Sigmoid colon (tissue), 6 donors: ENCODE measurements at regions not wholly inside any gene's neighbourhood (a gene's known extent, or its start where the extent isn't known, plus 50 kb on each side); places are given as distances from the start of the nearest gene placed in this dataset.
"Not testable (repeated sequence)": the region's sequence is repeated elsewhere in the genome, so short reads cannot be mapped to it uniquely, and the experiment has no call there.

Source experiments
- DNase-seq: peaks from one replicate; pipeline ENCODE4 v3.0.0-alpha.2; 2019
- H3K27ac ChIP-seq, 4 donors: fragments of 200-600 bp; sonication (generic); one replicate each; pipeline ENCODE4 v1.5.1; 2016 to 2019; ENCODE audit warnings: mild to moderate bottlenecking in 1 of 4
- H3K27me3 ChIP-seq, 3 donors: fragments of 200-600 bp; sonication (generic); one replicate each; pipeline ENCODE4 v1.5.1; 2019; ENCODE audit warnings: mild to moderate bottlenecking in 1 of 3
- H3K36me3 ChIP-seq, 4 donors: fragments of 200-600 bp; sonication (generic); one replicate each; pipeline ENCODE4 v1.5.1; 2016 to 2019
- H3K4me1 ChIP-seq, 4 donors: fragments of 200-600 bp; sonication (generic); one replicate each; pipeline ENCODE4 v1.5.1; 2017 to 2019
- H3K4me3 ChIP-seq, 4 donors: fragments of 200-600 bp; sonication (generic); one replicate each; pipeline ENCODE4 v1.5.1; 2017 to 2019; ENCODE audit warnings: mild to moderate bottlenecking in 2 of 4, moderate library complexity in 1 of 4
- H3K9me3 ChIP-seq, 4 donors: fragments of 200-600 bp in 3 of 4; sonication (generic) in 3 of 4; one replicate each; pipeline versions ENCODE4 v1.5.1 to v1.6.1; 2013 to 2019
- CTCF ChIP-seq, 4 experiments: fragments of 450-650 bp in 3 of 4; fragments of 200-600 bp in 1 of 4; IDR thresholded peaks; one replicate each; pipeline ENCODE4 v1.5.1; 2016 to 2019; ENCODE audit warnings: antibody characterized with exemption in 4 of 4, mild to moderate bottlenecking in 3 of 4, moderate library complexity in 2 of 4
- EP300 ChIP-seq, 4 donors: sonication (generic); formaldehyde crosslinking; IDR thresholded peaks; one replicate each; pipeline ENCODE4 v1.6.1; 2017; ENCODE audit warnings: antibody characterized with exemption in 4 of 4
- POLR2A ChIP-seq, 2 donors: fragments of 450-650 bp; IDR thresholded peaks; one replicate each; pipeline ENCODE4 v1.6.1; 2016; ENCODE audit warnings: antibody characterized with exemption in 2 of 2, mild to moderate bottlenecking in 2 of 2, moderate library complexity in 2 of 2
- POLR2AphosphoS5 ChIP-seq, 4 donors: sonication (generic); formaldehyde crosslinking; IDR thresholded peaks; one replicate each; pipeline ENCODE4 v1.6.1; 2017; ENCODE audit warnings: antibody characterized with exemption in 4 of 4
- WGBS, 2 donors: extraction: QIAGEN DNeasy Blood & Tissue Kit; methylation state at CpG; one replicate each; pipeline ENCODE4 v1.1.7; 2013; 5-methylcytosine and 5-hydroxymethylcytosine counted together
- intact Hi-C: fragments of 100-400 bp; cut with DNase I; formaldehyde crosslinking; loops from one replicate; pipeline ENCODE4 v1.15.1; 2023
- donor health status: healthy with polysubstance abuse.
- donor health status: healthy.

GRCh38 chr10:15426558-15426957 is 55.5 kb upstream of the FAM171A1 start:
- H3K9me3 ChIP-seq, result no peaks in the 10 kb centered on the region
- H3K36me3 ChIP-seq, result no peaks in the 10 kb centered on the region
- no peaks in the 10 kb centered on the region for H3K27me3 ChIP-seq
- intact Hi-C loops, result no loop called here
- TF ChIP-seq POLR2A (IDR thresholded peaks at IDR 0.05) (no peak), CTCF (IDR thresholded peaks at IDR 0.05) (no peak), POLR2AphosphoS5 (IDR thresholded peaks at IDR 0.05) (no peak), EP300 (IDR thresholded peaks at IDR 0.05) (no peak)
- H3K27ac ChIP-seq, result no peak overlapping the region
- no peaks in the 10 kb centered on the region for H3K4me1 ChIP-seq
- DNase-seq, result no peak
- 81 to 90% methylated on average over 15 of the region's 15 CpGs for WGBS, 2 donors
- H3K4me3 ChIP-seq, result no peak overlapping the region

GRCh38 chr10:15426115-15426514 is 55.0 kb upstream of the FAM171A1 start:
- H3K27me3 ChIP-seq, result no peaks in the 10 kb centered on the region
- H3K4me1 ChIP-seq, result no peaks in the 10 kb centered on the region
- H3K36me3 ChIP-seq, result no peaks in the 10 kb centered on the region
- intact Hi-C loops, result no loop called here
- no peak overlapping the region for H3K4me3 ChIP-seq
- H3K9me3 ChIP-seq, result no peaks in the 10 kb centered on the region
- TF ChIP-seq POLR2AphosphoS5 (IDR thresholded peaks at IDR 0.05) (no peak), CTCF (IDR thresholded peaks at IDR 0.05) (no peak), EP300 (IDR thresholded peaks at IDR 0.05) (no peak), POLR2A (IDR thresholded peaks at IDR 0.05) (no peak)
- no peak for DNase-seq
- no peak overlapping the region for H3K27ac ChIP-seq
- WGBS, 2 donors, result 93 to 94% methylated on average over 29 of the region's 29 CpGs

GRCh38 chr10:15421875-15422274 is 50.8 kb upstream of the FAM171A1 start:
- 94 to 96% methylated on average over 4 of the region's 4 CpGs for WGBS, 2 donors
- H3K9me3 ChIP-seq, H3K27me3 ChIP-seq, intact Hi-C loops, H3K36me3 ChIP-seq, H3K27ac ChIP-seq, H3K4me3 ChIP-seq, H3K4me1 ChIP-seq, DNase-seq: not testable (repeated sequence)
